Renal cortical epithelial cell (primary cell): ENCODE measurements at regions not wholly inside any gene's neighbourhood (a gene's known extent, or its start where the extent isn't known, plus 50 kb on each side); places are given as distances from the start of the nearest gene placed in this dataset.
"Not testable (repeated sequence)": the region's sequence is repeated elsewhere in the genome, so short reads cannot be mapped to it uniquely, and the experiment has no call there.

Experiments
- DNase-seq: peaks from one replicate; pipeline ENCODE4 v3.0.0-alpha.2; 2011; ENCODE audit warnings: low read depth

DNA sequence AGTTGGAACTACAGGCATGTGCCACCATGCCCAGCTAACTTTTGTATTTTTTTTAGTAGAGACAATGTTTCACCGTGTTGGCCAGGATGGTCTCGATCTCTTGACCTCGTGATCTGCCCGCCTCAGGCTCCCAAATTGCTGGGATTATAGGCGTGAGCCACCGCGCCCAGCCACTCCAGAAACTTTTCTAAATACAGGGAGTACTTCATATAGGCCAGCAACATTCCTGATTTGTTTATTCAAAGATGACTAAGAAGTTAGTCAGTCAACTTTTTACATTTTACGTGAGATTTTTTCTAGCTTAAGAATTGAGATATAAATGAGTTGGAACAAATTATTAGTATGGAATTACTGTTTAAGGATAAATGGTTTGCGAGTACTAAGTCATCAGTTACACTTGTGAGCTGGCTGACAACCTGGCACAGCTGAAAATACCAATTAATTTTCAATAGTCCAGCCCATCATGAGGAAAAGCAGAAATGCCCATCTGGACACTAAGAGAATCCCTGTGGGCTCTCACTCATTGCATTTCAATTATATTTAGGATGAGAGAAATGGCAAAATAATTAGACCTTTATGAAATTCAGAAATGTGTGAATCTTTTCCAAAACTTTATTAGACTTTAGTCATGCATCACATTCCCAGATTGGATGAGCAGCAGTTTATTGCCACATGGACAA, 430.8 kb upstream of the SPATA31A3 start:
- DNase-seq = not testable (repeated sequence)

GRCh38 chr9:67418496-67419079, 426.2 kb upstream of the SPATA31A3 start:
- not testable (repeated sequence) for DNase-seq

GRCh38 chr9:67417341-67417983, 425.1 kb upstream of the SPATA31A3 start:
- not testable (repeated sequence) for DNase-seq

DNA sequence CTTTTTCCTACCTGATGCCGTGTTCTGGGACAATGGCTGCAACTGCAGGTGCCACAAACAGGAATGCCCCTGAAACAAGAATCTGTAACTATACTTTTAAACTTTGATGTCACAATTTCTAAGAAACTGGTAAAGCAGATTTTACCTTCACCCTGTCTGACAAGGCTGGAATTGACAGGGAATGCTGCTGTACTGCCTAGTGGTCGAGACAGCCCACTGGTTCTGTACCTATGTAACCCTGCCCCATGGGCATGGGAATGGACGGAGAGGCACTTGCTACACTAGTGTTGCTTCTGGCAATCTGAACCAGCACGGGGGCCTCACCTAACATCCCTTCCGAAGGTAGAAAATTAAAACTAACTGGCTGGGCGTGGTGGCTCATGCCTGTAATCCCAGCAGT, 424.3 kb upstream of the SPATA31A3 start:
- not testable (repeated sequence) for DNase-seq

DNA sequence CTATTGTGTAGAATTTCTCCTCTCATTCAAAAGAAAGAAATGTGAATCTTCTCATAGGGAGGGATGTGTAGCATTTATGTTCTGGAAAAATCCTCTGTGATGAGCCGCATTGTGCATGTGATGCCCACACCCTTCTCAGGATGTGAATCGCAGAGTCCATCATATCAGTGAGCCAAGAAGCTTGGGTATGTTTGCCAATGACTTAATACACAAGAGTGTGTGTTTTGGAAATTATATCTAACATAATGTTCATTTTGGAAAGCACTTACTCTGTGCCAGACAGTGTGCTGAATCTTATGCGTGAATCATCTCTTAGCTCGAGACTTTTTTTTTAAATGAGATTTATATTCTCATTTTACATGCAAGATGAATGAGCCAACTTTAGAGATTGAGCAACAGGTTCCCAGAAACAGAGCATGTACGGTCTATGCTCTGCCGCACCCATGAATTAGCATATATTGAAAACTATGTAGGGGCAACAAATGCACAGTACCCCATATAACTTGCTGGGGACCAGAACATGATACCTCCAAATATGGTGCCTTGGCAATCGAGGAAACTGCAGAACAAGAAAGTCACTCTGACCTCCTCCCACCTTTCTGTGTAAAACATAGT, 418.4 kb upstream of the SPATA31A3 start:
- DNase-seq = not testable (repeated sequence)

- not testable (repeated sequence) for DNase-seq
Measured at GRCh38 chr9:67403739-67404138, 411.4 kb upstream of the SPATA31A3 start.

- not testable (repeated sequence) for DNase-seq
Measured at GRCh38 chr9:67397731-67398130, 405.4 kb upstream of the SPATA31A3 start.

GRCh38 chr9:67394782-67395181, 402.4 kb upstream of the SPATA31A3 start:
- not testable (repeated sequence) for DNase-seq

DNA sequence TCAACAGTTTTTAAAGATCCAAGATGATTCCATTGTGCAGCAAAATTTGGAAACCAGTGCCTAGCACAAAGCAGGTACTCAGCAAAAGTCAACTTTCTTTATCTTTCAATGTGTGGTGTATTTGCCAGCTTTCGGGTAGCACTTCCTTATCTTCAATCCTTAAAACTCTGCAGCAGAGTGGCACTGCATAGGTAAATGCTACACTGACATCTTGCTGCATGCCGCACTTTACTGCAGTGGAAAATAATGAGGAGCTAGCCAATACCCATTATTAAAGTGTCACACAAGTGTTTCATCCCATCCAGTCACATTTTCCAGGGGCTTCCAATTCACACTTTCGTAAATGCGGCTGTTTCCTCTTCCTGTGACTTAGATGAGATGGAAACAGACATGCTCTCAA, 401.7 kb upstream of the SPATA31A3 start:
- DNase-seq = not testable (repeated sequence)

DNA sequence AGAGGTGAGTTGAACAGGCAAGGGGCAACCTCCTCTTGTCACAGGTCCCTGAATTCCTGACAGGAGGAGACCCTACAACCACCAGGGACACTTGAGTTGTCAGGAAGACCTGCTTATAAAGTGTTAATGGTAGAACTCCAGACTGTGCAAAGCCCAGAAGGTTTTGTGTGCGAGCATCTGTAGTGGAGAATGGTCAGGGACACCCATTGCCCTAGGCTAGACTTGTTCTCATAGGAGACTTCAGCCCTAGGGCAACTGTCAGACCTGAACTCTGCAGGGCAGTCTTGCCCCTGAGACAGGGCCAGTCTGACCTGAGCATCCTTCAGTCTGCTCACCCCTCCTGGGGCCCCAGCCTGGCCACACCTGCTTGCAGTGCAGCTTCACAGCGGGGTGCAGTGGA, 377.3 kb upstream of the SPATA31A3 start:
- DNase-seq = not testable (repeated sequence)

- DNase-seq = not testable (repeated sequence)
Measured at GRCh38 chr9:67362325-67362724, 370.0 kb upstream of the SPATA31A3 start.

GRCh38 chr9:67353961-67354360, 361.6 kb upstream of the SPATA31A3 start:
- not testable (repeated sequence) for DNase-seq

- not testable (repeated sequence) for DNase-seq
Measured at GRCh38 chr9:67349424-67349759, 357.0 kb upstream of the SPATA31A3 start.

- DNase-seq = not testable (repeated sequence)
Measured at GRCh38 chr9:67348562-67349423, 356.4 kb upstream of the SPATA31A3 start.

DNA sequence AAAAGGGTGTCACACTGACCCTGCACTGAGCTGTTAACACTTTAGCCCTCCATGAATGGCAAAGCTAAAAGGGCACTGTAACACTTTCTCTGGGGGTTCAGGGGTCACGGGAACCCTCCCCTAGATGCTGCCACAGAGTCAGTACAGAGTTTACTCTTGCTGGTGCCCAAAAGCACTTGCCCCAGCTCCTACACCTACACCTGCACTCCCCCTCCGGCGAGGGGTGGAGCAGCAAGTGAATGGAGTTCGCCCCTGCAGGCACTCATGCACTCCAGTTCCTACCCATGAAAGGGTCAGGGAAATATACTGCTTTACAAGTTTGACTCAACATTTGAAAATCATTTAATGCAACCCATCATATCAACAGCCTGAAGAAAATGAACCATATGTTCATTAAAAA, 355.7 kb upstream of the SPATA31A3 start:
- not testable (repeated sequence) for DNase-seq

DNA sequence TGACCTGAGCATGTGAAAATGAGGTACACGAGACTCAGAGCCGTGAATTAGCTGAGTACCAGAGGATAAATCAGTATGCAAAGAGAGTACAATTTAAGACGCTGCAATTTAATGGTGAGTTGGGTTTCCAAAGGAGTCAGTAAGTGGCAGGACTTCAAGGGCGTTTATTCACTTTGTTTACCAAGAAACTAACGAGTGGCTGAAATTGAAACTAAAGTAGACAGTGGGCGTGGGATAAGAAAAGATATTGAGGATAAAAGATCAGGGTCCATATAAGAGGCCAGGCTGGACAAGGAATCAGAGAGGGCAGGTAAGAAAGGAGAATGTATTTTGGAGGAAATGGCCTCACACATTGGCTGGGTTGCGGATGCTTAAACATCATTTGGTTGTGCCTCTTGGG, 346.9 kb upstream of the SPATA31A3 start:
- not testable (repeated sequence) for DNase-seq

DNA sequence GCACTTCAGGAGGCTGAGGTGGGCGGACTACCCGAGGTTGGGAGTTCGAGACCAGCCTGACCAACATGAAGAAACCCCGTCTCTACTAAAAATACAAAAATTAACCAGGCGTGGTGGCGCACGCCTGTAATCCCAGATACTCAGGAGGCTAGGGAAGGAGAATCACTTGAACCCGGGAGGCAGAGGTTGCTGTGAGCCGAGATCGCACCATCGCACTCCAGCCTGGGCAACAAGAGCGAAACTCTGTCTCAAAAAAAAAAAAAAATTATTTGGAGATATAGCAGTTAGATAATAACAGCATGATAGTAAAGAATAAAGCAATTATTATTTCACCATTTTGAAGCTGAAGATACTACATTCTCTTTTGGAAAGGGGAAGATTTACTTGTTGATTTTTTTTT, 345.9 kb upstream of the SPATA31A3 start:
- DNase-seq = not testable (repeated sequence)

DNA sequence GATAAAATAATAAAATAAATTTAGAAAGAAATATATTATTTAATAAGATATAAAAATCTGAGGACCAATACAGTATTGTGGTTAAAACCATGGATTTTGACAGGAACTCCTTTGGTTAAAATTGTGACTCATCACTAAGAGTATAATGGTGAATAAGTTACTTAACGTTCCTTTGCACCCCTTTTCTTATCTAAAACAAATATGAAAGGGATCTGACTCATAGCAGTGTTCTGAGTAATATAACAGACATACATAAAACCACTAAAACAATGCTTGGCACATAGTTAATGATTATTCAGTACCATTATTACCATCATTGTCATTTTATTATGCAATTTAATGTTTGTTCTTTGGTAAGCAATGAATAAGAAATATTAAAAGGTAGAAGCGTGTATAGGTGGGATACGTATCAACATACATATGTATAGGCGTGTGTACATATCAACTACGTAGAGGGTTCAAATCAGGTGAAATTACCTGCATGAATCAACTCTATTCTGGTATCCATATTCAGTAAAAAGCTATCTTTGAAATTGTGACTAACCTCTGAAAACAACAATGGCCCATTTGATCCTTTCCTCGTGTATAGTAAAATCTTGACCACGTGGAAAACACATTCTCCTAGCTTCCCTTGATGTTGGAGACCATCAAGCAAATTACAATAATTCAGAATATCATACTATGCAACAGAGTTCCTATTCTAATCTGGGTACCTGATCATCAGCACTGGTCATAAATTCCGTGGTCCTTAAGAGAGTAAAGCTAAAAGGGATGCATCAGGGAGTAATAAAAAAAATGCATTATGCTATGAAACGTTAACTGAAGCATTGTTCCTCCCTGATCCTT, 342.6 kb upstream of the SPATA31A3 start:
- DNase-seq = not testable (repeated sequence)

DNA sequence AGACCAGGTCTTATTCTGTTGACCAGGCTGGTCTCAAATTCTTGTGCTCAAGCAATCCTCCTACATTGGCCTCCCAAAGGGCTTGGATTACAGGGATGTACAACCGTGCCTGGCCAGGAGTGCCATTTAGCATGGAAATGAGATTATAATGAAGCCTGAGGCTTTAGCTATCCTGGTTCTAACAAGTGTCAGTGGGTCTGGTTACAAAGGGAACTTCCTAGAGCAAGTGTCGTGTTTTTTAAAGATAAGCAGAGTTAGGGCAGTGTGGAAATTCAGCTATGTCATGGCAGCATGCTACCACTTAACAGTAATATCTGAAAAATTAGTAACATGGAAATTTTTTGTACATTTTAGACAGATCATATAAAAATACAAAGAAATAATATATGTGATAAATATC, 339.3 kb upstream of the SPATA31A3 start:
- not testable (repeated sequence) for DNase-seq

- DNase-seq = not testable (repeated sequence)
Measured at GRCh38 chr9:67313409-67313808, 321.1 kb upstream of the SPATA31A3 start.

DNA sequence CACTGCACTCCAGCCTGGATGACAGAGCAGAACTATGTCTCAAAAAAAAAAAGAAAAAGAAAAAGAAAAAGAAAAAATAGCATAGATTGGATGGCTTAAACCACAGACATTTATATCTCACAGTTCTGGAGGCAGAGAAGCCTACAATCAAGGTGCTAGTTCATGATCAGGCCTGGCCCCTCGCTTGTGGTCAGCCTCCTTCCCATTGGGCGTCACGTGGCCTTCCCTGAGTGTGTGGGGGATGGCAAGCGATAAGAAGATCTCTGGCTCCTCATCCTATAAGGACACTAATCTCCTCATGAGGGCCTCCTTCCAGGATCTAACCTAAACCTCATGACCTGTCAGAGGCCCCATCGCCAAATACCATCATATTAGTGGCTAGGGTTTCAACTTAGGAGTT, 320.2 kb upstream of the SPATA31A3 start:
- DNase-seq = not testable (repeated sequence)
